ENCODE measurements at regions not wholly inside any gene's neighbourhood (a gene's known extent, or its start where the extent isn't known, plus 50 kb on each side); places are given as distances from the start of the nearest gene placed in this dataset.

DNA sequence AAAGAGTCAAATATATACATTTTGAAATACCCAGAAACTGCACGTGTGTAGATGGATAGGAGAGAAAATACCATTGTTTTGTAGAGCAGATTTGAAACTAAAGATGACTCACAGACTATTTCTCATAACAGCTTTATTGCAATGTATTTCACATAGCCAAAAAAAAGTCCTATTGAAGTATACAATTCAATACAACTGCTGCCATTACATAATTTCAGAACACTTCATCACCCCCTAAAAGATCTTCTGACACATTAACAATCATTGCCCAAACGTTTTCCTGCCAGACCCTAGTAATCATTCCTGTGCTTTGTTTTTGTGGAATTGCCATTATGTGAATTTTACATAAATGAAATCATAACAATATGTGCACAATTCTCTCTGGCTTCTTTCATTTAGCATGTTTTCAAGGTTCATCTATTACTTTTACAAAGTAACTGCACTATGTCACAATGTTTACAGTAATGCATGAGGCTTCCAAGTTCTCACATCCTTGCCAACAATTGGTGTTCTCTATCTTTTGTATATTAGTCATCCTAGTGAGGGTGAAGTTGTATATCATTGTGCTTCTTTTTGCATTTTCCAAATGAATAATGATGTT, 378.6 kb upstream of the CWC22 start:
- TF ChIP-seq, protein P1, sequence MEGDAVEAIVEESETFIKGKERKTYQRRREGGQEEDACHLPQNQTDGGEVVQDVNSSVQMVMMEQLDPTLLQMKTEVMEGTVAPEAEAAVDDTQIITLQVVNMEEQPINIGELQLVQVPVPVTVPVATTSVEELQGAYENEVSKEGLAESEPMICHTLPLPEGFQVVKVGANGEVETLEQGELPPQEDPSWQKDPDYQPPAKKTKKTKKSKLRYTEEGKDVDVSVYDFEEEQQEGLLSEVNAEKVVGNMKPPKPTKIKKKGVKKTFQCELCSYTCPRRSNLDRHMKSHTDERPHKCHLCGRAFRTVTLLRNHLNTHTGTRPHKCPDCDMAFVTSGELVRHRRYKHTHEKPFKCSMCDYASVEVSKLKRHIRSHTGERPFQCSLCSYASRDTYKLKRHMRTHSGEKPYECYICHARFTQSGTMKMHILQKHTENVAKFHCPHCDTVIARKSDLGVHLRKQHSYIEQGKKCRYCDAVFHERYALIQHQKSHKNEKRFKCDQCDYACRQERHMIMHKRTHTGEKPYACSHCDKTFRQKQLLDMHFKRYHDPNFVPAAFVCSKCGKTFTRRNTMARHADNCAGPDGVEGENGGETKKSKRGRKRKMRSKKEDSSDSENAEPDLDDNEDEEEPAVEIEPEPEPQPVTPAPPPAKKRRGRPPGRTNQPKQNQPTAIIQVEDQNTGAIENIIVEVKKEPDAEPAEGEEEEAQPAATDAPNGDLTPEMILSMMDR (IDR thresholded peaks at IDR 0.05) = no peak
- TF ChIP-seq POLR2A (IDR thresholded peaks at IDR 0.05) = no peak
